SU-DHL-6 (cell line): ENCODE measurements at regions not wholly inside any gene's neighbourhood (a gene's known extent, or its start where the extent isn't known, plus 50 kb on each side); places are given as distances from the start of the nearest gene placed in this dataset.

ENCODE experiments used
- CTCF ChIP-seq: fragments of 200-600 bp; sonication (generic); IDR thresholded peaks from one replicate; pipeline ENCODE4 v1.5.1; 2017; ENCODE audit warnings: antibody characterized with exemption, mild to moderate bottlenecking, low read length, moderate library complexity; ENCODE audit not compliant: insufficient read depth, poor library complexity, severe bottlenecking
- EZH2phosphoT487 ChIP-seq: fragments of 200-600 bp; sonication (generic), shearing (Covaris generic); conservative IDR thresholded peaks from 2 replicates; pipeline ENCODE4 v1.6.1; 2018; ENCODE audit warnings: mild to moderate bottlenecking, antibody characterized with exemption, low read length, moderate library complexity, mixed read lengths

- no peak for TF ChIP-seq CTCF
- no peak for TF ChIP-seq EZH2phosphoT487
Measured at GRCh38 chr4:82275431-82276331, 98.1 kb downstream of the HNRNPD start.
